Testis (tissue), 2 donors: ENCODE measurements at regions not wholly inside any gene's neighbourhood (a gene's known extent, or its start where the extent isn't known, plus 50 kb on each side); places are given as distances from the start of the nearest gene placed in this dataset.
"Not testable (repeated sequence)": the region's sequence is repeated elsewhere in the genome, so short reads cannot be mapped to it uniquely, and the experiment has no call there.

Experiments used
- DNase-seq: peaks from one replicate; pipeline ENCODE4 v3.0.0-alpha.2; 2019
- H3K27ac ChIP-seq, 2 donors: fragments of 200-600 bp; sonication (generic); one replicate each; pipeline ENCODE4 v1.5.1; 2019
- H3K27me3 ChIP-seq: fragments of 200-600 bp; sonication (generic); one replicate; pipeline ENCODE4 v1.5.1; 2019
- H3K36me3 ChIP-seq: fragments of 200-600 bp; sonication (generic); one replicate; pipeline ENCODE4 v1.5.1; 2017; ENCODE audit warnings: low read depth; ENCODE audit errors: missing control alignments
- H3K4me1 ChIP-seq: fragments of 200-600 bp; sonication (generic); one replicate; pipeline ENCODE4 v1.5.1; 2019
- H3K4me3 ChIP-seq, 2 donors: fragments of 200-600 bp; sonication (generic); one replicate each; pipeline ENCODE4 v1.5.1; 2017 to 2019
- H3K9me3 ChIP-seq: fragments of 200-600 bp; sonication (generic); one replicate; pipeline ENCODE4 v1.5.1; 2017
- CTCF ChIP-seq, 3 experiments: fragments of 450-650 bp in 2 of 3; fragments of 200-600 bp in 1 of 3; sonication (generic) in 1 of 3; IDR thresholded peaks; one replicate each; pipeline ENCODE4 v1.5.1; 2016 to 2019; ENCODE audit warnings: antibody characterized with exemption in 3 of 3, mild to moderate bottlenecking in 2 of 3, moderate library complexity in 1 of 3
- POLR2A ChIP-seq: fragments of 450-650 bp; IDR thresholded peaks from one replicate; pipeline ENCODE4 v1.6.1; 2017; ENCODE audit warnings: antibody characterized with exemption, mild to moderate bottlenecking, moderate library complexity
- WGBS, 2 donors: methylation state at CpG; one replicate each; pipeline ENCODE4 v1.1.5; 2018; 5-methylcytosine and 5-hydroxymethylcytosine counted together
- intact Hi-C: fragments of 100-400 bp; cut with DNase I; formaldehyde crosslinking; loops from one replicate; pipeline ENCODE4 v1.15.1; 2023; ENCODE audit warnings: low total_unique reads

GRCh38 chr6:120935908-120936307 lies 398.4 kb downstream of the TBC1D32 start:
- no peaks in the 10 kb centered on the region for H3K4me1 ChIP-seq

GRCh38 chr6:120935016-120935415 lies 399.3 kb downstream of the TBC1D32 start:
- no peak for TF ChIP-seq CTCF (IDR thresholded peaks at IDR 0.05)
- no peak for TF ChIP-seq POLR2A
- whole genome bisulfite sequencing, 2 donors = 78 to 90% methylated on average over 2 of the region's 2 CpGs
- H3K27me3 ChIP-seq = no peaks in the 10 kb centered on the region
- H3K36me3 ChIP-seq = no peaks in the 10 kb centered on the region
- DNase-seq = no peak
- H3K4me1 ChIP-seq = no peaks in the 10 kb centered on the region
- H3K9me3 ChIP-seq = no peaks in the 10 kb centered on the region
- intact Hi-C loops = no loop called here
- H3K27ac ChIP-seq = no peak overlapping the region
- no peak overlapping the region for H3K4me3 ChIP-seq

More at GRCh38 chr6:120935908-120936307, 398.4 kb downstream of the TBC1D32 start:
- TF ChIP-seq POLR2A = no peak
- TF ChIP-seq CTCF (IDR thresholded peaks at IDR 0.05) = no peak
- Histone ChIP-seq H3K36me3 (no peaks in the 10 kb centered on the region), H3K27ac (no peak overlapping the region), H3K4me3 (no peak overlapping the region), H3K9me3 (no peaks in the 10 kb centered on the region), H3K27me3 (no peaks in the 10 kb centered on the region)
- no peak for DNase-seq
- intact Hi-C loops = no loop called here

GRCh38 chr6:120931520-120932180 lies 402.6 kb downstream of the TBC1D32 start:
- DNase-seq, intact Hi-C loops, H3K4me3 ChIP-seq, H3K27me3 ChIP-seq, H3K36me3 ChIP-seq, H3K27ac ChIP-seq, H3K9me3 ChIP-seq, H3K4me1 ChIP-seq: not testable (repeated sequence)
- 41 to 63% methylated on average over 8 of the region's 8 CpGs for WGBS, 2 donors

- H3K27me3 ChIP-seq, H3K9me3 ChIP-seq, H3K4me1 ChIP-seq, H3K27ac ChIP-seq, DNase-seq, H3K36me3 ChIP-seq, intact Hi-C loops, H3K4me3 ChIP-seq: not testable (repeated sequence)
- WGBS, 2 donors = 81 to 86% methylated on average over 4 of the region's 4 CpGs
Measured at GRCh38 chr6:120930500-120930899, 403.8 kb downstream of the TBC1D32 start.

- WGBS, 2 donors = 88 to 92% methylated on average over 2 of the region's 2 CpGs
- Histone ChIP-seq H3K4me1 (no peaks in the 10 kb centered on the region), H3K4me3 (no peak overlapping the region), H3K36me3 (no peaks in the 10 kb centered on the region), H3K9me3 (no peaks in the 10 kb centered on the region), H3K27me3 (no peaks in the 10 kb centered on the region), H3K27ac (no peak overlapping the region)
- TF ChIP-seq CTCF (IDR thresholded peaks at IDR 0.05) (no peak), POLR2A (no peak)
- intact Hi-C loops = no loop called here
- DNase-seq = no peak
Measured at GRCh38 chr6:120924214-120924613, 410.1 kb downstream of the TBC1D32 start.

GRCh38 chr6:120918137-120918536 lies 416.1 kb downstream of the TBC1D32 start:
- DNase-seq = no peak
- intact Hi-C loops = no loop called here
- no peak overlapping the region for H3K27ac ChIP-seq
- WGBS, 2 donors = 0 to 80% methylated on average over 1 of the region's 1 CpG
- H3K27me3 ChIP-seq = no peaks in the 10 kb centered on the region
- no peaks in the 10 kb centered on the region for H3K4me1 ChIP-seq
- no peaks in the 10 kb centered on the region for H3K9me3 ChIP-seq
- H3K36me3 ChIP-seq = no peaks in the 10 kb centered on the region
- TF ChIP-seq CTCF (IDR thresholded peaks at IDR 0.05) = no peak
- no peak for TF ChIP-seq POLR2A
- no peak overlapping the region for H3K4me3 ChIP-seq
